GM18511 (cell line): ENCODE measurements at regions not wholly inside any gene's neighbourhood (a gene's known extent, or its start where the extent isn't known, plus 50 kb on each side); places are given as distances from the start of the nearest gene placed in this dataset.
"Not testable (repeated sequence)": the region's sequence is repeated elsewhere in the genome, so short reads cannot be mapped to it uniquely, and the experiment has no call there.

Experiments used
- ATAC-seq: cut with Tn5 transposase; IDR thresholded peaks from one replicate; pipeline ENCODE4 v1.9.1; 2021; ENCODE audit warnings: mild to moderate bottlenecking, moderate library complexity; ENCODE audit not compliant: unreplicated experiment

- no peak for ATAC-seq
Measured at GRCh38 chr7:125857606-125858005, 928.0 kb upstream of the POT1 start.

- ATAC-seq: no peak
Measured at GRCh38 chr7:125848157-125848556, 918.5 kb upstream of the POT1 start.

- no peak for ATAC-seq
Measured at GRCh38 chr7:125847692-125848091, 918.1 kb upstream of the POT1 start.

GRCh38 chr7:125847055-125847454 is 917.4 kb upstream of the POT1 start:
- no peak for ATAC-seq

- ATAC-seq: no peak
Measured at GRCh38 chr7:125845686-125846085, 916.1 kb upstream of the POT1 start.

- no peak for ATAC-seq
Measured at GRCh38 chr7:125834421-125834820, 904.8 kb upstream of the POT1 start.

GRCh38 chr7:125833839-125834238 is 904.2 kb upstream of the POT1 start:
- no peak for ATAC-seq

- no peak for ATAC-seq
Measured at GRCh38 chr7:125830743-125831142, 901.1 kb upstream of the POT1 start.

- no peak for ATAC-seq
Measured at GRCh38 chr7:125828153-125828700, 898.6 kb upstream of the POT1 start.

- no peak for ATAC-seq
Measured at GRCh38 chr7:125823538-125823937, 893.9 kb upstream of the POT1 start.

GRCh38 chr7:125820495-125820894 is 890.9 kb upstream of the POT1 start:
- ATAC-seq: no peak

GRCh38 chr7:125814100-125814499 is 884.5 kb upstream of the POT1 start:
- no peak for ATAC-seq

GRCh38 chr7:125806491-125806890 is 876.9 kb upstream of the POT1 start:
- not testable (repeated sequence) for ATAC-seq

GRCh38 chr7:125804273-125804672 is 874.6 kb upstream of the POT1 start:
- ATAC-seq: no peak

GRCh38 chr7:125780153-125780552 is 850.5 kb upstream of the POT1 start:
- no peak for ATAC-seq

GRCh38 chr7:125775317-125775716 is 845.7 kb upstream of the POT1 start:
- ATAC-seq: no peak

GRCh38 chr7:125773113-125773785 is 843.6 kb upstream of the POT1 start:
- no peak for ATAC-seq

GRCh38 chr7:125747966-125748365 is 818.3 kb upstream of the POT1 start:
- no peak for ATAC-seq

- ATAC-seq: no peak
Measured at GRCh38 chr7:125746510-125746909, 816.9 kb upstream of the POT1 start.

- no peak for ATAC-seq
Measured at GRCh38 chr7:125727215-125727614, 797.6 kb upstream of the POT1 start.

- ATAC-seq: no peak
Measured at GRCh38 chr7:125695626-125696025, 766.0 kb upstream of the POT1 start.

- no peak for ATAC-seq
Measured at GRCh38 chr7:125683156-125683555, 753.5 kb upstream of the POT1 start.

- ATAC-seq: peak; percentile 69
Measured at GRCh38 chr7:125681508-125681907, 751.9 kb upstream of the POT1 start.
